Endodermal cell (in vitro differentiated cells): ENCODE measurements at regions not wholly inside any gene's neighbourhood (a gene's known extent, or its start where the extent isn't known, plus 50 kb on each side); places are given as distances from the start of the nearest gene placed in this dataset.

Experiments used
- DNase-seq: peaks from one replicate; pipeline ENCODE4 v3.0.0-alpha.2; 2017
- H3K27ac ChIP-seq: 2 replicates; pipeline ENCODE4 v1.5.1; 2013; ENCODE audit warnings: mild to moderate bottlenecking, low read depth, low read length, moderate library complexity
- H3K27me3 ChIP-seq: 2 replicates; pipeline ENCODE4 v1.6.1; 2013; ENCODE audit warnings: mild to moderate bottlenecking, low read length, moderate library complexity; ENCODE audit not compliant: insufficient read depth, control insufficient read depth, poor library complexity, severe bottlenecking
- H3K36me3 ChIP-seq: 2 replicates; pipeline ENCODE4 v1.7.0; 2013; ENCODE audit warnings: mild to moderate bottlenecking, low read length, moderate library complexity; ENCODE audit not compliant: control insufficient read depth, insufficient read depth
- H3K4me1 ChIP-seq: one replicate; pipeline ENCODE4 v1.7.0; 2013; ENCODE audit warnings: low read length; ENCODE audit not compliant: control insufficient read depth, insufficient read depth
- H3K4me3 ChIP-seq: 2 replicates; pipeline ENCODE4 v1.5.1; 2013; ENCODE audit warnings: mild to moderate bottlenecking, low read length, moderate library complexity
- H3K9ac ChIP-seq: 2 replicates; pipeline ENCODE4 v1.6.1; 2013; ENCODE audit warnings: mild to moderate bottlenecking, low read length, moderate library complexity; ENCODE audit not compliant: poor library complexity, severe bottlenecking; ENCODE audit errors: extremely low read depth
- H3K9me3 ChIP-seq: 2 replicates; pipeline ENCODE4 v1.6.1; 2013; ENCODE audit warnings: mild to moderate bottlenecking, low read length, moderate library complexity; ENCODE audit not compliant: control insufficient read depth
- H3K27ac Mint-ChIP-seq: 2 replicates; pipeline ENCODE4 v1.8.0; 2020; ENCODE audit warnings: mixed read lengths
- H3K27me3 Mint-ChIP-seq: 2 replicates; pipeline ENCODE4 v1.8.0; 2021; ENCODE audit warnings: mild to moderate bottlenecking, mixed read lengths; ENCODE audit not compliant: insufficient read depth
- H3K36me3 Mint-ChIP-seq: 2 replicates; pipeline ENCODE4 v1.8.0; 2020; ENCODE audit warnings: low read depth, mixed read lengths
- H3K4me1 Mint-ChIP-seq: 2 replicates; pipeline ENCODE4 v1.8.0; 2020; ENCODE audit warnings: mixed read lengths
- H3K4me3 Mint-ChIP-seq: 2 replicates; pipeline ENCODE4 v1.8.0; 2020; ENCODE audit warnings: mild to moderate bottlenecking, moderate library complexity, mixed read lengths
- H3K9me3 Mint-ChIP-seq: 2 replicates; pipeline ENCODE4 v1.8.0; 2020; ENCODE audit warnings: mild to moderate bottlenecking, mixed read lengths
- CTCF ChIP-seq: fragments of 200-600 bp; sonication (generic); conservative IDR thresholded peaks from 2 replicates; pipeline ENCODE4 v1.5.0; 2021; ENCODE audit warnings: antibody characterized with exemption, mild to moderate bottlenecking
- WGBS, 2 experiments: methylation state at CpG; one replicate each; pipeline versions ENCODE4 v1.1.5 to v1.1.7; 2013; ENCODE audit warnings: missing lambda C conversion rate in 2 of 2, mixed read lengths in 1 of 2; ENCODE audit not compliant: insufficient coverage in 1 of 2, insufficient read length in 1 of 2; 5-methylcytosine and 5-hydroxymethylcytosine counted together

GRCh38 chr5:2148312-2149194, 265.8 kb upstream of the IRX4 start:
- H3K4me3 ChIP-seq, result no peak overlapping the region
- peaks cover 25% of the 10 kb centered on the region for H3K27me3 Mint-ChIP-seq
- no peak overlapping the region for H3K4me3 Mint-ChIP-seq
- 89 to 93% methylated on average over 9 to 14 of the region's 14 CpGs for WGBS, 2 experiments
- H3K36me3 Mint-ChIP-seq, result no peaks in the 10 kb centered on the region
- peaks cover 11% of the 10 kb centered on the region for H3K9me3 Mint-ChIP-seq
- H3K27ac Mint-ChIP-seq, result peak overlapping the region; percentile 32
- peak overlapping the region; percentile 10 for H3K27ac ChIP-seq
- H3K9me3 ChIP-seq, result no peaks in the 10 kb centered on the region
- no peak overlapping the region for H3K9ac ChIP-seq
- no peak for DNase-seq
- no peaks in the 10 kb centered on the region for H3K27me3 ChIP-seq
- H3K36me3 ChIP-seq, result no peaks in the 10 kb centered on the region
- no peaks in the 10 kb centered on the region for H3K4me1 ChIP-seq
- H3K4me1 Mint-ChIP-seq, result peaks cover 7% of the 10 kb centered on the region
- TF ChIP-seq CTCF, result no peak

- Mint-ChIP-seq H3K9me3 (peaks cover 11% of the 10 kb centered on the region), H3K4me1 (peaks cover 7% of the 10 kb centered on the region), H3K36me3 (no peaks in the 10 kb centered on the region), H3K27ac (no peak overlapping the region), H3K27me3 (peaks cover 19% of the 10 kb centered on the region), H3K4me3 (no peak overlapping the region)
- H3K27me3 ChIP-seq, result no peaks in the 10 kb centered on the region
- peak; percentile 41 for TF ChIP-seq CTCF
- H3K9me3 ChIP-seq, result no peaks in the 10 kb centered on the region
- H3K27ac ChIP-seq, result no peak overlapping the region
- no peak overlapping the region for H3K4me3 ChIP-seq
- no peaks in the 10 kb centered on the region for H3K36me3 ChIP-seq
- no peaks in the 10 kb centered on the region for H3K4me1 ChIP-seq
- DNase-seq, result peak; percentile 77
- no peak overlapping the region for H3K9ac ChIP-seq
- WGBS, 2 experiments, result 85 to 89% methylated on average over 13 of the region's 13 CpGs
Measured at GRCh38 chr5:2147504-2148311, 265.0 kb upstream of the IRX4 start.

GRCh38 chr5:2143646-2144353, 261.1 kb upstream of the IRX4 start:
- peaks cover 2% of the 10 kb centered on the region for H3K27me3 Mint-ChIP-seq
- peaks cover 11% of the 10 kb centered on the region for H3K9me3 Mint-ChIP-seq
- no peaks in the 10 kb centered on the region for H3K4me1 ChIP-seq
- H3K27ac ChIP-seq, result no peak overlapping the region
- H3K4me1 Mint-ChIP-seq, result no peaks in the 10 kb centered on the region
- H3K9me3 ChIP-seq, result no peaks in the 10 kb centered on the region
- peak; percentile 70 for DNase-seq
- no peaks in the 10 kb centered on the region for H3K27me3 ChIP-seq
- no peak overlapping the region for H3K4me3 Mint-ChIP-seq
- no peak overlapping the region for H3K4me3 ChIP-seq
- H3K27ac Mint-ChIP-seq, result no peak overlapping the region
- H3K36me3 Mint-ChIP-seq, result no peaks in the 10 kb centered on the region
- H3K9ac ChIP-seq, result no peak overlapping the region
- TF ChIP-seq CTCF, result no peak
- 82 to 93% methylated on average over 7 to 12 of the region's 12 CpGs for WGBS, 2 experiments
- H3K36me3 ChIP-seq, result no peaks in the 10 kb centered on the region
